ENCODE measurements at regions not wholly inside any gene's neighbourhood (a gene's known extent, or its start where the extent isn't known, plus 50 kb on each side); places are given as distances from the start of the nearest gene placed in this dataset.
"Not testable (repeated sequence)": the region's sequence is repeated elsewhere in the genome, so short reads cannot be mapped to it uniquely, and the experiment has no call there.

GRCh38 chr17:70434536-70435490 lies 265.5 kb downstream of the KCNJ2 start:
- no peak for DNase-seq (ENCODE audit: low spot score)

GRCh38 chr17:70437656-70438055 lies 268.3 kb downstream of the KCNJ2 start:
- no peak for DNase-seq (ENCODE audit: low spot score)

- no peak for DNase-seq (ENCODE audit: low spot score)
These were observed 277.1 kb downstream of the KCNJ2 start for GRCh38 chr17:70446446-70446845.

- no peak for DNase-seq (ENCODE audit: low spot score)
These were observed 278.3 kb downstream of the KCNJ2 start for GRCh38 chr17:70447588-70447987.

- DNase-seq (ENCODE audit: low spot score), result not testable (repeated sequence)
These were observed 283.7 kb downstream of the KCNJ2 start for GRCh38 chr17:70453075-70453474.

- no peak for DNase-seq (ENCODE audit: low spot score)
These were observed 285.0 kb downstream of the KCNJ2 start for GRCh38 chr17:70454377-70454776.

GRCh38 chr17:70454908-70455307 lies 285.6 kb downstream of the KCNJ2 start:
- no peak for DNase-seq (ENCODE audit: low spot score)

- no peak for DNase-seq (ENCODE audit: low spot score)
These were observed 295.7 kb downstream of the KCNJ2 start for GRCh38 chr17:70464995-70465394.

- DNase-seq (ENCODE audit: low spot score), result no peak
These were observed 299.3 kb downstream of the KCNJ2 start for GRCh38 chr17:70468661-70469060.

- DNase-seq (ENCODE audit: low spot score), result no peak
These were observed 303.7 kb downstream of the KCNJ2 start for GRCh38 chr17:70473049-70473448.

GRCh38 chr17:70476368-70476767 lies 307.0 kb downstream of the KCNJ2 start:
- no peak for DNase-seq (ENCODE audit: low spot score)

GRCh38 chr17:70478902-70479301 lies 309.6 kb downstream of the KCNJ2 start:
- DNase-seq (ENCODE audit: low spot score), result no peak

GRCh38 chr17:70479779-70480178 lies 310.4 kb downstream of the KCNJ2 start:
- DNase-seq (ENCODE audit: low spot score), result no peak

GRCh38 chr17:70483624-70484023 lies 314.3 kb downstream of the KCNJ2 start:
- DNase-seq (ENCODE audit: low spot score), result no peak

GRCh38 chr17:70484050-70484449 lies 314.7 kb downstream of the KCNJ2 start:
- no peak for DNase-seq (ENCODE audit: low spot score)

GRCh38 chr17:70484496-70484895 lies 315.2 kb downstream of the KCNJ2 start:
- no peak for DNase-seq (ENCODE audit: low spot score)

GRCh38 chr17:70492368-70492767 lies 323.0 kb downstream of the KCNJ2 start:
- DNase-seq (ENCODE audit: low spot score), result no peak

- no peak for DNase-seq (ENCODE audit: low spot score)
These were observed 324.0 kb downstream of the KCNJ2 start for GRCh38 chr17:70493277-70493874.

- DNase-seq (ENCODE audit: low spot score), result no peak
These were observed 329.3 kb downstream of the KCNJ2 start for GRCh38 chr17:70498631-70499030.

- no peak for DNase-seq (ENCODE audit: low spot score)
These were observed 329.9 kb downstream of the KCNJ2 start for GRCh38 chr17:70499067-70499786.

GRCh38 chr17:70503449-70503848 lies 334.1 kb downstream of the KCNJ2 start:
- no peak for DNase-seq (ENCODE audit: low spot score)

GRCh38 chr17:70510288-70510687 lies 341.0 kb downstream of the KCNJ2 start:
- DNase-seq (ENCODE audit: low spot score), result no peak

GRCh38 chr17:70517816-70518215 lies 348.5 kb downstream of the KCNJ2 start:
- DNase-seq (ENCODE audit: low spot score), result no peak
